Dermis blood vessel endothelial cell (primary cell): ENCODE measurements at regions not wholly inside any gene's neighbourhood (a gene's known extent, or its start where the extent isn't known, plus 50 kb on each side); places are given as distances from the start of the nearest gene placed in this dataset.
A peak's percentile ranks its signal among the peaks of the same experiment; 100 is the strongest.
"Not testable (repeated sequence)": the region's sequence is repeated elsewhere in the genome, so short reads cannot be mapped to it uniquely, and the experiment has no call there.

ENCODE experiments used
- DNase-seq: peaks from one replicate; pipeline ENCODE4 v3.0.0; 2010

GRCh38 chr9:82829818-82830217, 233.1 kb downstream of the RASEF start:
- DNase-seq, result no peak

GRCh38 chr9:82865524-82865923, 197.4 kb downstream of the RASEF start:
- DNase-seq, result no peak

DNA sequence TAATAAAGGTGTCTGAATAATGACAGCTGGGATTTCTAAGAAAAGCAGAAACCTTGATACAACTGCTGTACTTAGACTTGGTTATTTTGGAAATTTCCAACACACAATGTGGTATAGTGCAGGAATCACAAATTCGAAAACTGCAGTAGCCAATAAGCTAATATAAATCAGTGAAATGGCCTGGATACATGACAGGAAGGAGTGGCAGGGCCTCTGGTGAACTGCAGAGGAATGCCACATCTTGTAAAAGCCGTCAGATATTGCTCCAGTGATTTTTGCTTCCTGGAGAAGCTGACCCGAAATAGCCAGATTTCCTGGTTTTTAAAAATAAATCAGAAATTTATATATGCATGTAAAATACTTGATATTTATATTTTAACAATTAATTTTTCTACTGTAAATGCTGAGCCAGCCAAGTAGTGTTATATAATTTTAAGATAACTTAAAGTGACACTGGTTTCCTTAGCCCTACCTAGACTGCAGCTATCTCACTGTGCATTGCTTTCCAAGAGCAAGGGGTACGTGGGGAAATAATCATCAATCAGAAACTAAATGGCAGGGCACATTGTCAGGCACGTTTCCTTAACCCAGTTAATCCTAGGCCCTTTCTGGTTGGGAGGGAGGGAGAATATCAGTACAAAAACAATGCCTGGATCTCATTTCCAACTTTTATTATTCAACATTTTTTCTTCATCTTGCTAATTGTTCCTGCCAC, 182.4 kb downstream of the RASEF start:
- no peak for DNase-seq

DNA sequence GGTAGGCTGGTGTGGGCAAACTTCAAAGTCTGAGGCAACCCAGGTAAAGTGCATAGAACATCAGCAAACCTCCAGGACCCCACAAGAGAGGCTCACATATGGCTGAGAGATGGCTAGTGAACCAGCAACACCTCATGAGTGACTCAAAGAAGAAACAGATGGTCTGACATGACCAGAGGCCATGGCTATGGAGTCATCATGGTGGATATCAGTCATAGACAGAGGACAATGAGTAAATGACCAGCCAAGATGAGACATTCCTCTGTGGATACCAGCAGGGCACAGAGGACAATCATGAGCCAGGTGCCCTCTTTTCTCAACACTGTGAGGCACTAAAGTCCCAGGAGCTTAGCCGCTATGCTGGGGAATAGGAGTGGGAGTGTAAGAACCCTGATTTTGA, 180.8 kb downstream of the RASEF start:
- DNase-seq, result peak; percentile 52

- peak; percentile 73 for DNase-seq
Observed at GRCh38 chr9:82882748-82883147, 180.2 kb downstream of the RASEF start.

DNA sequence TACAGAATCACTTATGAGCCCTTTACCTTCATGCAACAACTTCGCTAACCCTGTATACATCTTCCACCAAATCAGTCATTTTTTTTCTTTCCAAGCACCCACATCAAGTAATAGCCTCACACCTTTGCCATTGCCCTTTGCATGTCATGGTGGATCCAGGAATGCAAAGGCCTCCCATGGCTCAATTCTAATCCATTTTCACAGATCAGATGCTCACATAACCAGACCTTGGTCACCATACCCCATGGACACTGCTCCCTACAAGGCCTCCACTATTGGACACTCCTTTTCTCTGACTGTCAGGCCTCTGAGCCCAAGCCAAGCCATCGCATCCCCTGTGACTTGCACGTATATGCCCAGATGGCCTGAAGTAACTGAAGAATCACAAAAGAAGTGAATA, 179.5 kb downstream of the RASEF start:
- no peak for DNase-seq

- DNase-seq, result not testable (repeated sequence)
Observed at GRCh38 chr9:82883974-82884373, 179.0 kb downstream of the RASEF start.

- DNase-seq, result no peak
Observed at GRCh38 chr9:82890401-82890800, 172.5 kb downstream of the RASEF start.

- DNase-seq, result no peak
Observed at GRCh38 chr9:82890865-82891264, 172.1 kb downstream of the RASEF start.

- no peak for DNase-seq
Observed at GRCh38 chr9:82891321-82891720, 171.6 kb downstream of the RASEF start.

DNA sequence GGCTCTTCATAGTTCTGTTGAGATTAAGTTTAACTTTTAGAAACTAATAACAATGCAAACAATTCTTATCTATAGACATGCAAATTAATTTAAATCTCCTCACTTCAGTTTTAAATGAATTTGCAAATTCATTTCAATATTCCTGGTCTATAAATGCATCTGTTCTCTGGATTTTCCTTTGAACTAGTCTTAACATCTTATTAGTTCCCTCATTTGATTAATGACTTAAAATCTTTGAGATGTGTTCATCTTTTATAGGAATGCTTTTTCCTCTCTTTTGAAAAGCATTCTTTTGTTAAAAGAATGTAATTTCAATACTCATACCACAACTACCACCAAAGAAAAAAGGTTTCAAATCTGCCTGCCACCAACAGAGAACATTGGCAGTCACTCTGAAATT, 169.4 kb downstream of the RASEF start:
- no peak for DNase-seq

- no peak for DNase-seq
Observed at GRCh38 chr9:82894548-82894947, 168.4 kb downstream of the RASEF start.

GRCh38 chr9:82894961-82895821, 167.8 kb downstream of the RASEF start:
- DNase-seq, result no peak

DNA sequence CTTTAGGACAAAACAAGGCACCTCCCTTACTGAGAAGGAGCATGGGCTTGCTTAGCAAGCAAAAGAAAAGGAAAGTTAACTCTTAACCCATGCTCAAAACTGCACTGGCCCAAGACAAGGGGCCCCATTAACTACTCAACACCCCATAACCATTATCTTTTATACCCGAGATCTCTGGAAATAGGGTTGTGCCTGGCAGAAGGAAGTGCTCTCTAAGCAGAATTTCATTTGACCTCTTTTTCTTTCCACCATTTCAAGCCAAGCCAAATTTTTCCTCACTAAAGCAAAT, 167.2 kb downstream of the RASEF start:
- no peak for DNase-seq

- DNase-seq, result no peak
Observed at GRCh38 chr9:82903503-82903902, 159.4 kb downstream of the RASEF start.

GRCh38 chr9:82911996-82912395, 150.9 kb downstream of the RASEF start:
- DNase-seq, result no peak

GRCh38 chr9:82912645-82913044, 150.3 kb downstream of the RASEF start:
- no peak for DNase-seq

GRCh38 chr9:82916238-82916637, 146.7 kb downstream of the RASEF start:
- DNase-seq, result not testable (repeated sequence)

GRCh38 chr9:82920154-82920553, 142.8 kb downstream of the RASEF start:
- DNase-seq, result no peak

DNA sequence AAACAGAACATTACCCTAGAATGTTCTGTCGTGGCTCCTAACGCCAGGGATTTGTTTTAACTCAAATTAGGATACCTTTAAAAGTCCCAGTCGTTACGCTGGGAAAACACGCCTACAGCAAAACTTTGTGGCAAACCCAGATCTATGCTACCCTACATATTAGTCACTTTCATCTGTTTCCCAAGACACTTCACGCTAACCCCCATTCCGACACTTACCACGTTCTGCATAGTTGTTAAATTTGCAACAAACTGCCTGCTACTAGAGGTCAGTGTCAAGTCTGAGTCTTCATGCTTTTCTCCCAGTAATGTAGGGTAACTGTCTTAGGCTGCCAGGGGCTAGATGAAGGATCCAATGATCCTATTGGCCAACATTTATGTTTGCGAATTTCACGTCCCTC, 140.3 kb downstream of the RASEF start:
- no peak for DNase-seq

DNA sequence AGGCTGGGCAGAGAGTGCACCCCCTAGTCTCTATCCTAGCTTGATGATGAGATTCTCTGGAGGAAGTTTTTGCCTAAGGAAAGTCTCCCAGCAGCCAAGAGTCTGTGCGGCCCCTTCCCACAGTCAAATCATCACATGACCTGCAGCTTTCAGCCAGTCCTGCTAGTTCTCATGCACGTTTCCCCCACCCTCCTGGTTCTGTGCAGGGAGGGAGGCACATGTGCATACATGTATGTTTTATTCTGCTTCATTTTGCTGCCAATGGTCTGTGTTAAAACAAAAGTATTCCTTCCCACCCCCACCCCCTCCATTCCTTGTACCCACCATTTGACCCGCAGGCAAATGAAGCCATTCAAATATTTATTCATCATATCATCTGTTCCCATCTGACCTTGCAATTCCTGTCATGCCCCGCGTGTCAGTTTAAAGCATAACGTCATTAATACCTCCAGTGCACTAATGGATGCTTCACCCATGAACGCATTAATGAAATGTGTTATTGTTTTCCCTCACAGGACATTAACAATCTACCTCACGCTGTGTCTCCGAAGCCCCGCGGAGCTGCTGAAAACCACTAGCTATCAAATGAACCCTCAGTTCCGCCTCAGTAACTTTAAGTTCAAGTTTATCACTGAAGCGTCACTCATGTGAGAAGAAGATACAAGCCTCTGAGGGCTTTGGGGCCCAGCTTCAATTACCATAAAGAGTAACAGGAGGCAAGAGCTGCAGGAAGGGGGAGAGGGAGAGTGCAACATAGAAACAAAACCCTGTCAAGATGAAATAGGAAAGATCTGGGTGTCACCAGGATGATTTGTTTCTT, 139.6 kb downstream of the RASEF start:
- DNase-seq, result no peak

GRCh38 chr9:82923912-82924605, 138.9 kb downstream of the RASEF start:
- no peak for DNase-seq
